ENCODE measurements at regions not wholly inside any gene's neighbourhood (a gene's known extent, or its start where the extent isn't known, plus 50 kb on each side); places are given as distances from the start of the nearest gene placed in this dataset.

DNA sequence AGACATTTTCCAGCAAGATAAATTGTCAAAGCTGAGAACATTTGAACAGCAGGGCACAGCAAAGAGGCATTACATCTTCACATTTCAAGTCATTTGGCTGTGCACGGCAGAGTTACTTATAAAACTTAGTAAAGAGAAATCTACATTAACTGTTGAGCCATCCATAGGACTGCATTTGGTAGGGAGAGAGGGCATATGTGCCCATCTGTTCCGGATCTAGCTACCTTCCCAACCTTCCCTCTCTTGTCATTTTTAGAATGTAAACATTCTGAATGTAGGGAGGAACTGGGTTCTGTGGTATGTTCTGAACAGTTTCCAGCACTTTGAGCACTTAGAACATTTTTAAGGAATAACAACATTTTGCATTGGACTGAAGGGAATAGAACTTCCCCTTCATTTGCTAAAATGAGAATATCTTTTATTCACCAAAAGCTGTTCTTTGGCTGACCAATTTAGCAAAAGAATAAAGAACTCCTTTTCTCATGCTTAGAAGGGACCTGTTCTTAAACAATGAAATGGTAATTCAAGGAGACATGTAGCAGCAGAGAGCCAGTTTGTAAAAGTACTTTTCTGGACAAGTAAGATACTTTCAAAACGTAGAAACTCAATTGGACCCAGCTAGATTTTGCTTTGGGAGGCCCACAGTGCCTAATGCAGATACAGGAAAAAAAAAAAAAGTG lies 104.4 kb downstream of the CETN3 start:
- Mint-ChIP-seq H3K36me3 (ENCODE audit: low read depth) (no peaks in the 10 kb centered on the region), H3K4me1 (ENCODE audit: low read depth) (no peaks in the 10 kb centered on the region), H3K4me3 (no peak overlapping the region), H3K27ac (no peak overlapping the region), H3K9me3 (no peaks in the 10 kb centered on the region), H3K27me3 (no peaks in the 10 kb centered on the region)
- intact Hi-C loops (cut with micrococcal nuclease), result no loop called here

DNA sequence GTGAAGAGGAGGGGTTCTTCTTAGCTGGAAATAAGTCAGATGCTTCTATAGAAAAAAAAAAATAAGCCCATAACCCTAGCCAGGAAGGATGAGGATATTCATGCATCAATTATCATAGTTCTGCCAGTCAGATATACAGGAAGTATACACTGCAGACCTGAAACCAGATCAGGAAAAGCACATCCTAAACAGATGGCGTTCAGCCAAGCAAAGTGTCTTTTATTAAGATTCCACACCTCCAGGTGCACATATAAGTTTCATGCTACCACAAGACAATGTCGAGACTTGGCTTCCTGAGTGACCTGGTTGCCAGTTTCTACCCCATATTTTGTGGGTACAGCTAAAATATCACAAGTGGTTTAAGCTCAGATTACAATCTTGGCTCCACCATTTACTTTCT lies 108.3 kb downstream of the CETN3 start:
- Mint-ChIP-seq H3K27ac (no peak overlapping the region), H3K4me3 (no peak overlapping the region), H3K36me3 (ENCODE audit: low read depth) (no peaks in the 10 kb centered on the region), H3K4me1 (ENCODE audit: low read depth) (no peaks in the 10 kb centered on the region), H3K9me3 (no peaks in the 10 kb centered on the region), H3K27me3 (no peaks in the 10 kb centered on the region)
- intact Hi-C loops (cut with micrococcal nuclease), result no loop called here

DNA sequence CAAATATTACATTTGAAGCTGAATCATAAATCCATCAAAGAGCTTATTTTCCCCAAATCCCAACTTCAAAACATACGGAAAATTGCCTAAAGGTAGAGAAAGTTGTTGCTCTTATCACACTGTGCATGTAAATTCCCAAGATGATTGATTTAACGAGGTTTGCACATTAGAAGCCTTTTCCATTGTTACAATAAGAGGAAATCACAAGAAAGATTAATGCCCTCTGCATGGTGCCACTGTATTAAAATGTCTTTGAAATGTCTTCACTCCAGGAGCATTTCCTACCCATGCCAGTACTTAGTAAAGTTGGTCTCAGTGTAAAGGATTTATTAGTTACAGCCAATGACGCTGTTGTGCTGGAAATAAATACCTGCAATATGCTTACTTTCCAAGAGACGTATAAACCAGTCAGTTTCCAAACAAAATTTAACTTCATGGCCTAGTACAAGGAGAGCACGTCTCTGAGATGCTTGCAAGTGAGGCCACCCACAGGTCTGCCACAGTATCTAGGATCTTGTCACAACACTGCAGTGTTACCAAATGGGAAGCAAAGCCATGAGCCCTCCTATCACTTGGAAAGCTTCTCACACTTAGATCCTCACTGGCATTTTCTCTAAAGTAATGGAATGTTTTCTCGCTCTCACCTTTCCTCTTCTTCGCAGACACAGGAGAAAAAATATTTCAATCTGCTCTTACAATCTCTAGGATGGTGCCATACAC lies 112.4 kb downstream of the CETN3 start:
- Mint-ChIP-seq H3K27me3 (no peaks in the 10 kb centered on the region), H3K36me3 (ENCODE audit: low read depth) (no peaks in the 10 kb centered on the region), H3K9me3 (peaks cover 10% of the 10 kb centered on the region), H3K4me3 (no peak overlapping the region), H3K27ac (no peak overlapping the region), H3K4me1 (ENCODE audit: low read depth) (no peaks in the 10 kb centered on the region)
- intact Hi-C loops (cut with micrococcal nuclease), result no loop called here

DNA sequence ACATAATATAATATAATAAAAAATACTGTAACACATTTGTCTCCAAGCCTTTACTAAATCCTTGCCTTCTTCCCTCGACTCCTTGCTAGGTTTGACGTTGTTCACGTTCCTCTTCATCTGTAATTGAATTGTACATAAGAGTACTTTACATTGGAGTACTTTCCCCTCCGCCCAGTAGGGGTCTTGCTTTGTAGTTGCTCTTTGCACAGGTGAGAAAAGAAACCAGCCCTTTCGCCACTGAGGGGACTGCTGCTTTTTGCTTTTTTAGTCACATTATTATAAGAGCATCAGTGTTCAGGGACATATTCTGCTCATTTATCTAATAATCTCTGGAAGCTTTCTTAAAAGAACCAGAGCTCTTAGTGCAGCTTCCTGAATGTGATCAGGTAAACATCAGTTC lies 115.0 kb downstream of the CETN3 start:
- Mint-ChIP-seq H3K27me3 (no peaks in the 10 kb centered on the region), H3K9me3 (peaks cover 10% of the 10 kb centered on the region), H3K36me3 (ENCODE audit: low read depth) (no peaks in the 10 kb centered on the region), H3K4me3 (no peak overlapping the region), H3K4me1 (ENCODE audit: low read depth) (no peaks in the 10 kb centered on the region), H3K27ac (no peak overlapping the region)
- intact Hi-C loops (cut with micrococcal nuclease), result no loop called here

DNA sequence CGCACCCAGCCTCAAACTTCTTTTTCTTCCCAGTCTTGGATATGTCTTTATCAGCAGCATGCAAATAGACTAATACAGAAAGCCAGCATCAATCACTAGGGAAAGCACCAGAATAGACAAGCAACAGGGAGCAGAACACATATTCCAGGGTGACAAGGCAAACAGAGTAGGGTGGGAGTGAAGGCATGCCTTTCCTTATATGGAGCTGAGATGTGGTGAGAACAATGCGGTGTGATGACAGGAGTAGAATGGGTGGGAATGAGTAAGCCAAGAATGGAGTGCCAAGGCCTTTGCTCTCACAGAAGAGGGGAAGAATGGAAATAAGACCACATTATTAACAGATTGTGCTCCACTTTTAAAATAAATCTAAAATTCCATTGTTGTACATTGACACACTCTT lies 115.6 kb downstream of the CETN3 start:
- no peak overlapping the region for H3K27ac Mint-ChIP-seq
- H3K4me3 Mint-ChIP-seq, result no peak overlapping the region
- intact Hi-C loops (cut with micrococcal nuclease), result no loop called here
- no peaks in the 10 kb centered on the region for H3K4me1 Mint-ChIP-seq (ENCODE audit: low read depth)
- no peaks in the 10 kb centered on the region for H3K27me3 Mint-ChIP-seq
- H3K36me3 Mint-ChIP-seq (ENCODE audit: low read depth), result no peaks in the 10 kb centered on the region
- H3K9me3 Mint-ChIP-seq, result peaks cover 10% of the 10 kb centered on the region

DNA sequence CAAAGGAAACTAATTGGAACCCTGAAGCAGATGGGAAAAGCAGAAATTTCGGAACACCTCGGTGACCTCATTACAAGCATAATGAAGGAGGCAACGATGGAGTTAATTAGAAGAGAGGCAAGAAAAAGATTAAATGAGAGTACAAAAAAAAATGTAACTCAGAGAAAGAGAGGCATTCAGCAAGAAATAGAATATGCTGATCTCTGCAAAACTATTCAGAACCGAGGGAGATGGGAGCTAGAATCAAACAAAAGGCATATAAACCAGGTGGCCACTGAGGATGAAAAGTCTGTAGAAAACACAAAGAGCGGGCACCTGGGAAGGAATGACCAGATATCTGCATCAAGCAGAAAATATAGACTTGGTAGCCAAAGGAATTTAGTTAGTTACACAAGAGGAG lies 118.9 kb downstream of the CETN3 start:
- Mint-ChIP-seq H3K9me3 (peaks cover 10% of the 10 kb centered on the region), H3K4me3 (no peak overlapping the region), H3K27ac (no peak overlapping the region), H3K4me1 (ENCODE audit: low read depth) (no peaks in the 10 kb centered on the region), H3K36me3 (ENCODE audit: low read depth) (no peaks in the 10 kb centered on the region), H3K27me3 (no peaks in the 10 kb centered on the region)
- intact Hi-C loops (cut with micrococcal nuclease), result no loop called here

DNA sequence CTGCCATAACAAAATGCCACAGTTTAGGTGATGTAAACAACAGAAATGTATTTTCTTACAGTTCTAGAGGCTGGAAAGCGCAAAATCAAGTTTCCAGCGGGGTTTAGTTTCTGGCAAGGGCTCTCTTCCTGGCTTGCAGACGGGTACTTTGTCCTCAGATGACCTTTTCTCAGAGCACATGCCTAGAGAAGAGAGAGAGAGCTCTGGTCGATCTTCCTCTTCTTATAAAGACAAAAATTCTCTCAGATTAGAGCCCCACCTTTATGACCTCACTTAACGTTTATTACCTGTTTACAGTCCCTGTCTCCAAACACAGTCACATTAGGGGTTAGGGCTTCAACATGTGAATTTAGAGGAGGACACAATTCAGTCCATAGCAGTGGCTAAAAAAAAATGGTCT lies 119.7 kb downstream of the CETN3 start:
- Mint-ChIP-seq H3K9me3 (peaks cover 10% of the 10 kb centered on the region), H3K4me1 (ENCODE audit: low read depth) (no peaks in the 10 kb centered on the region), H3K27me3 (no peaks in the 10 kb centered on the region), H3K27ac (no peak overlapping the region), H3K4me3 (no peak overlapping the region), H3K36me3 (ENCODE audit: low read depth) (no peaks in the 10 kb centered on the region)
- intact Hi-C loops (cut with micrococcal nuclease), result no loop called here

DNA sequence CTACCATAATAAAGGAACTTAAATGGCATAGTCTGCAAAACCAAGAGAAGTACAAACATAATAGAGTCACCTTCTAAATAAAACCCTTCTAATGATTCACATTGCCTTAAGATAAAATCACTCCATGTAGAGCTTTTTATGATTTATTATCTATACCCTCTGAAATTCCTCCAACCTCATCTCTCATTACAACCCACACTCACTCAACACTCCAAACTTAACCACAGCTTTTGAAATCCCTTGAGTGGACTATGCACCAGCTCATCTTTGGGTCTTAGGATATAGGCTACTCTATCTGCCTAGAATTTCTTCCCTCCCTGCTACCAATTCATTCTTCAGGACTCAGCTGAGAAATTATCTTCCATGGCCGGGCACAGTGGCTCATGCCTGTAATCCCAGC lies 122.5 kb downstream of the CETN3 start:
- Mint-ChIP-seq H3K36me3 (ENCODE audit: low read depth) (no peaks in the 10 kb centered on the region), H3K9me3 (no peaks in the 10 kb centered on the region), H3K4me3 (no peak overlapping the region), H3K27me3 (no peaks in the 10 kb centered on the region), H3K4me1 (ENCODE audit: low read depth) (no peaks in the 10 kb centered on the region), H3K27ac (no peak overlapping the region)
- intact Hi-C loops (cut with micrococcal nuclease), result no loop called here

DNA sequence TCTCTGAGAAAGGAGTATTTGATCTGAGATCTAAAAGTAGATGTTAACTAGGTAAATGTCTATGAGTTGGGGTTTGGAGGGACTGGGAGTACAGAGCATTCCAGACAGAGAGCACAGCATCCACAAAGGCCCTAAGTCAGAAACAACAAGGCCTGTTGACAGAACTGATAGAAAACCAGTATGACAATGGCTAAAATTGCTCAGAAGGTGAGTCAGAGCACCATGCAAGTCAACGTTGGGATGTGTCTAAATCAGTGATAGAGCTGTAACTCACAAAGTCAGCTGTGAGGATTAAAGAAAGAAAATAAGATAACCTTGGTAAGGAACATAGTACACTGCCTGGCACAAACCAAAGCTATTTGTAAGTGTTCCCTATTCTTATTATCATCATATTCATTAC lies 124.0 kb downstream of the CETN3 start:
- intact Hi-C loops (cut with micrococcal nuclease), result no loop called here
- Mint-ChIP-seq H3K36me3 (ENCODE audit: low read depth) (no peaks in the 10 kb centered on the region), H3K27me3 (no peaks in the 10 kb centered on the region), H3K4me3 (no peak overlapping the region), H3K9me3 (no peaks in the 10 kb centered on the region), H3K4me1 (ENCODE audit: low read depth) (no peaks in the 10 kb centered on the region), H3K27ac (no peak overlapping the region)

DNA sequence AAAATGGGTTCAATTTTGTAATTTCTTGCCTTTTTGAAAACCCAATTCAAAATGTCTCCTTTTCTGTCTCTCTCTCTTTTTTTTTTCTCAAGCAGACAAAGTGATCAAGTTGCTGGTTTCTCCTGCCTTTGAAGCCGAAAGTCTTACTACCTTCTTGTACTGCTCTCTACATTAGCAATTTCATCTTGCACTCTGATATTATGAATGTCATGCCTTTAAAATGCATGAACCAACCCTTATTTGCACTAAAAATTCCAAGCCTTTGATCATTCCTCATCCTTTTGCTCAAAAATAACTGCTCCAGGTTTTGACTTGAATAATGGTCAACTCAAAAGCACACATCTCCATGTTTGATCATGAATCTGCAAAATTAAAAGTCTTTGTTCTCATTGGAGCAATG lies 125.2 kb downstream of the CETN3 start:
- Mint-ChIP-seq H3K27ac (no peak overlapping the region), H3K9me3 (no peaks in the 10 kb centered on the region), H3K36me3 (ENCODE audit: low read depth) (no peaks in the 10 kb centered on the region), H3K4me3 (no peak overlapping the region), H3K4me1 (ENCODE audit: low read depth) (no peaks in the 10 kb centered on the region), H3K27me3 (no peaks in the 10 kb centered on the region)
- intact Hi-C loops (cut with micrococcal nuclease), result no loop called here

DNA sequence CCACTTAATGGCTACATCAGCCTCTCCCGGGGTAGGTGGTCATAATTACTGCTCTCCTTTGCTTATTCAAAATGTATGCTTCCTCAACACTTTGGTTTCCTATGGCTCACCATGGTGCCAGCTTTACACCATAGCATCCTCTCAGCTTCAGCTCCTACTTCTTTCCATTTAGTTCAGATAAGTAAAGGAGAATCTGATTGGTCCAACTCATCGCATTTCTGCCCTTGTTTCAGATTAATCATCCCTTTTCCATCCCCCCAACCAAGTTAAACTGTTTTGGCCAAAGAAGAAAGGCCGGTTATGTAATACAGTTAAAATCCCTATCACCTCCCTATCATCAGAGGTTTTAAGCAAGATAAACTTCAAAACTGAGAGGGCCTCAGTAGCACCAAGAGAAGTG lies 130.5 kb downstream of the CETN3 start:
- peaks cover 6% of the 10 kb centered on the region for H3K4me1 Mint-ChIP-seq (ENCODE audit: low read depth)
- no peak overlapping the region for H3K27ac Mint-ChIP-seq
- H3K36me3 Mint-ChIP-seq (ENCODE audit: low read depth), result no peaks in the 10 kb centered on the region
- no peaks in the 10 kb centered on the region for H3K27me3 Mint-ChIP-seq
- H3K4me3 Mint-ChIP-seq, result no peak overlapping the region
- intact Hi-C loops (cut with micrococcal nuclease), result no loop called here
- H3K9me3 Mint-ChIP-seq, result no peaks in the 10 kb centered on the region

DNA sequence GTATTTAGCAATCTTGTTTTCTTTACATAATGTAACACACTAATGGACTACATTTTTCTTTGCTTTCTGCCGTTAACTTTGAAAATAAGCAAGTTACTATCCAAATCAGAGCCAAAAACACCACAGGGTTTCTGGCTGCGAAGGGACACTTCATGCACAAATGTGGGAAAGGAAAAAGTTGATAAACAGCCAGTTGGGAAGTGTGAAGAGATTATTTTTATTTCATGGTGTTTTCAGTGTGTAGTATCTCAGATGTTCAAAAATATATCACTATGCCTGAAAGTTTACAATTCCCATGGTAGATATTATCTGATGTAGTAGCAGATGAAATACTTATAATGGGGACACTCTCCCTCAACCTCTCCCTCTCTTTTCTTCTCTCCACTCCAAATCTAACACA lies 135.3 kb downstream of the CETN3 start:
- no peaks in the 10 kb centered on the region for H3K27me3 Mint-ChIP-seq
- no peaks in the 10 kb centered on the region for H3K36me3 Mint-ChIP-seq (ENCODE audit: low read depth)
- no peaks in the 10 kb centered on the region for H3K9me3 Mint-ChIP-seq
- H3K4me3 Mint-ChIP-seq, result no peak overlapping the region
- H3K4me1 Mint-ChIP-seq (ENCODE audit: low read depth), result peaks cover 6% of the 10 kb centered on the region
- intact Hi-C loops (cut with micrococcal nuclease), result no loop called here
- no peak overlapping the region for H3K27ac Mint-ChIP-seq

DNA sequence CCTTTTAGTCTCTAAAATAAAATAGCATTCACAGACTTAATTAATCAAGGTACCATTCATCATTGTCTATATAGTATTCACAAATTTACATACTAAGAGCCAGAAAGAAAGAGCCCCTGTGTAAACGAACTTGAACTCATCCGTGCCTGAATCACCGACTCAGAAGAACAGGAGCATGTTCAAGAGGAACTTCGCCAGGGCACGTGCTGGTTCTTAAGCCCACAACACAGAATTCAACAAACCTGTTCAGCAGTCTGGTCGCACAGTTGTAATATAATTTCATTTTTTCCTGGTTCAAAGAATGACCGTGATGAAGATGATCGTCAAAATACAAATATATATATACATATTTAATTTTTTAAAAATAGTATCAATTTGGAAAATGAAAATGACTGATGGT lies 141.9 kb downstream of the CETN3 start:
- H3K9me3 Mint-ChIP-seq, result no peaks in the 10 kb centered on the region
- H3K4me3 Mint-ChIP-seq, result no peak overlapping the region
- H3K27me3 Mint-ChIP-seq, result no peaks in the 10 kb centered on the region
- no peaks in the 10 kb centered on the region for H3K4me1 Mint-ChIP-seq (ENCODE audit: low read depth)
- intact Hi-C loops (cut with micrococcal nuclease), result no loop called here
- H3K27ac Mint-ChIP-seq, result no peak overlapping the region
- H3K36me3 Mint-ChIP-seq (ENCODE audit: low read depth), result no peaks in the 10 kb centered on the region

DNA sequence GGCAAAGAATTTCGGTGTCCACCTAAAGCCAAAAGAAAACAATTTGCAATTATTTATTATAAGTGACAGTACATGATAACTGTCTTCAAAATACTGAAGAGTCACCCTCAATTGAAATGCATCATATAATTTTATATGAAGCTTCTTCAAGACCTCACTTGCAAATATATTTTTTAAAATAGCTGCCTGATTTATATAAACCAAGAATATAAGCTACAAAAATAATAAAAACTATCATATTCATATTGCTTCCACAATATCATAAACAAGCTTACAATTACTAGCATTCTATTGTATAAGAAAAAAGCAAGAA lies 144.1 kb downstream of the CETN3 start:
- intact Hi-C loops (cut with micrococcal nuclease), result loop anchor here (1.0 kb wide), 1 partner anchor 1536 kb away; no protein-coding TSS in a partner anchor
- Mint-ChIP-seq H3K36me3 (ENCODE audit: low read depth) (no peaks in the 10 kb centered on the region), H3K9me3 (no peaks in the 10 kb centered on the region), H3K4me1 (ENCODE audit: low read depth) (no peaks in the 10 kb centered on the region), H3K4me3 (no peak overlapping the region), H3K27ac (no peak overlapping the region), H3K27me3 (no peaks in the 10 kb centered on the region)
